ENCODE measurements at regions not wholly inside any gene's neighbourhood (a gene's known extent, or its start where the extent isn't known, plus 50 kb on each side); places are given as distances from the start of the nearest gene placed in this dataset.
"Not testable (repeated sequence)": the region's sequence is repeated elsewhere in the genome, so short reads cannot be mapped to it uniquely, and the experiment has no call there.

DNA sequence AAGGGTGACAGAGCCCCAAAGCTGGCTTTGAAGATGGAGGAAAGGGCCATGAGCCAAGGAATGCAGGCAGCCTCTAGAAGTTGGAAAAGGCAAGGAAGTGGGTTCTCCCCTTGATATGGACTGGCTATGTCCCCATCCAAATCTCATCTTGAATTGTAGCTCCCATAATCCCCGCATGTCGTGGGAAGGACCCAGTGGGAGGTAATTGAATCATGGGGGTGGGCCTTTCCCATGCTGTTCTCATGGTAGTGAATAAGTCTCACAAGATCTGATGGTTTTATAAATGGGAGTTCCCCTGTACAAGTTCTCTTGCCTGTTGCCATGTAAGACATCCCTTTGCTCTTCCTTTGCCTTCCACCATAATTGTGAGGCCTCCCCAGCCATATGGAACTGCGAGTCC, 65.0 kb upstream of the NANOS1 start:
- not testable (repeated sequence) for H3K27ac Mint-ChIP-seq; H3K4me1 Mint-ChIP-seq (ENCODE audit: low read depth)
- H3K27me3 Mint-ChIP-seq: peaks cover 15% of the 10 kb centered on the region

GRCh38 chr10:118965096-118965495, 64.4 kb upstream of the NANOS1 start:
- Mint-ChIP-seq H3K27me3 (peaks cover 15% of the 10 kb centered on the region), H3K27ac (no peak overlapping the region), H3K9me3 (no peaks in the 10 kb centered on the region), H3K4me3 (no peak overlapping the region), H3K36me3 (ENCODE audit: low read depth) (no peaks in the 10 kb centered on the region), H3K4me1 (ENCODE audit: low read depth) (no peaks in the 10 kb centered on the region)
- DNase-seq: no peak

More for the DNA sequence above, 65.0 kb upstream of the NANOS1 start:
- H3K9me3 Mint-ChIP-seq; H3K36me3 Mint-ChIP-seq (ENCODE audit: low read depth); H3K4me3 Mint-ChIP-seq; DNase-seq: not testable (repeated sequence)

- Mint-ChIP-seq H3K27ac (no peak overlapping the region), H3K4me1 (ENCODE audit: low read depth) (no peaks in the 10 kb centered on the region), H3K4me3 (no peak overlapping the region), H3K36me3 (ENCODE audit: low read depth) (no peaks in the 10 kb centered on the region), H3K9me3 (no peaks in the 10 kb centered on the region), H3K27me3 (peaks cover 17% of the 10 kb centered on the region)
- no peak for DNase-seq
Observed at GRCh38 chr10:118965645-118966044, 63.9 kb upstream of the NANOS1 start.

- Mint-ChIP-seq H3K9me3 (no peaks in the 10 kb centered on the region), H3K27ac (no peak overlapping the region)
- DNase-seq: no peak
Observed at GRCh38 chr10:118966076-118966849, 63.3 kb upstream of the NANOS1 start.

DNA sequence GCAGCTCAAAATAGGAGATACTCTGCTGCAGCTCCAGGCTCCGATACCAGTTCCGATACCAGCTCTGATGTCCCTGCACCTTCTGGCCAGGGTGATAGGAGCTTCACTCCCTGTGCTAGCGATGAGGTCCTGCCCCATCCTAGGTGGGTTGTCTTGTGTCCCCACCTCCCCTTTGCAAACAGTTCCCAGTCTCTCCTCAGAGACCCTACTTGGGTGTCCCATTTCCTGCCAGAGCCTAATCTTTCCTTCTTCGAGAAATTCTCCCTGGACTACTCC, 62.7 kb upstream of the NANOS1 start:
- Mint-ChIP-seq H3K4me3 (no peak overlapping the region), H3K9me3 (no peaks in the 10 kb centered on the region), H3K4me1 (ENCODE audit: low read depth) (no peaks in the 10 kb centered on the region), H3K36me3 (ENCODE audit: low read depth) (no peaks in the 10 kb centered on the region), H3K27ac (no peak overlapping the region), H3K27me3 (peaks cover 22% of the 10 kb centered on the region)
- no peak for DNase-seq

More at GRCh38 chr10:118966076-118966849, 63.3 kb upstream of the NANOS1 start:
- Mint-ChIP-seq H3K4me1 (ENCODE audit: low read depth) (no peaks in the 10 kb centered on the region), H3K27me3 (peaks cover 22% of the 10 kb centered on the region), H3K4me3 (no peak overlapping the region), H3K36me3 (ENCODE audit: low read depth) (no peaks in the 10 kb centered on the region)

DNA sequence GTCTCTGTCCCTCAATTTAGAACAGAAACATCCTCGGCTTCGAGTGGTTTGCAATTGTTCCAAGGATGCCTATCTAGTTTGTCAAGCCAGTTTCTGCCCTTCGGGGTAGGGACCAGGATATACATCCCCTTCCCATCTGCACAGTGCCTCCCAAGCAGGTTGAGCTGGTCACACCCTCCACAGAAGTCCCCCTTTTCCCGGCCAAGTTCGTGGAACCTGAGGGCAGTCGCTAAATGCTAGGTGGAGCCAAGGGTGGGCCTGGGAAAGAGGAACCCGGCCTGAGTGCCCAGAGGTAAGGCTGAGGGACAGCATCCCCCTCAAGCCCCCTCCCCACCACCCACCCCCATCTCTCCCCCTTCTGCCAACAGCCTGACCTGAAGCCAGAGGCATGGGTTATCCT, 62.4 kb upstream of the NANOS1 start:
- no peaks in the 10 kb centered on the region for H3K4me1 Mint-ChIP-seq (ENCODE audit: low read depth)
- H3K4me3 Mint-ChIP-seq: no peak overlapping the region
- H3K36me3 Mint-ChIP-seq (ENCODE audit: low read depth): no peaks in the 10 kb centered on the region
- DNase-seq: no peak
- H3K9me3 Mint-ChIP-seq: no peaks in the 10 kb centered on the region
- H3K27ac Mint-ChIP-seq: no peak overlapping the region
- peaks cover 22% of the 10 kb centered on the region for H3K27me3 Mint-ChIP-seq

GRCh38 chr10:118968060-118968459, 61.5 kb upstream of the NANOS1 start:
- Mint-ChIP-seq H3K27ac (no peak overlapping the region), H3K4me3 (no peak overlapping the region), H3K36me3 (ENCODE audit: low read depth) (no peaks in the 10 kb centered on the region), H3K9me3 (no peaks in the 10 kb centered on the region), H3K27me3 (peaks cover 25% of the 10 kb centered on the region), H3K4me1 (ENCODE audit: low read depth) (no peaks in the 10 kb centered on the region)
- no peak for DNase-seq

GRCh38 chr10:118968482-118968881, 61.0 kb upstream of the NANOS1 start:
- no peak for DNase-seq
- H3K9me3 Mint-ChIP-seq: peaks cover under 1% of the 10 kb centered on the region
- H3K4me3 Mint-ChIP-seq: no peak overlapping the region
- H3K27me3 Mint-ChIP-seq: peaks cover 28% of the 10 kb centered on the region
- H3K4me1 Mint-ChIP-seq (ENCODE audit: low read depth): no peaks in the 10 kb centered on the region
- no peak overlapping the region for H3K27ac Mint-ChIP-seq
- no peaks in the 10 kb centered on the region for H3K36me3 Mint-ChIP-seq (ENCODE audit: low read depth)

GRCh38 chr10:118969014-118969413, 60.5 kb upstream of the NANOS1 start:
- Mint-ChIP-seq H3K4me3 (no peak overlapping the region), H3K27ac (no peak overlapping the region), H3K9me3 (peaks cover 2% of the 10 kb centered on the region), H3K36me3 (ENCODE audit: low read depth) (no peaks in the 10 kb centered on the region), H3K27me3 (peaks cover 24% of the 10 kb centered on the region), H3K4me1 (ENCODE audit: low read depth) (no peaks in the 10 kb centered on the region)
- DNase-seq: no peak

GRCh38 chr10:118970770-118971169, 58.7 kb upstream of the NANOS1 start:
- Mint-ChIP-seq H3K4me1 (ENCODE audit: low read depth) (no peaks in the 10 kb centered on the region), H3K9me3 (peaks cover 2% of the 10 kb centered on the region), H3K27ac (no peak overlapping the region), H3K36me3 (ENCODE audit: low read depth) (no peaks in the 10 kb centered on the region), H3K4me3 (no peak overlapping the region), H3K27me3 (peaks cover 19% of the 10 kb centered on the region)
- DNase-seq: no peak

GRCh38 chr10:118971187-118971586, 58.3 kb upstream of the NANOS1 start:
- peaks cover 2% of the 10 kb centered on the region for H3K9me3 Mint-ChIP-seq
- no peaks in the 10 kb centered on the region for H3K36me3 Mint-ChIP-seq (ENCODE audit: low read depth)

DNA sequence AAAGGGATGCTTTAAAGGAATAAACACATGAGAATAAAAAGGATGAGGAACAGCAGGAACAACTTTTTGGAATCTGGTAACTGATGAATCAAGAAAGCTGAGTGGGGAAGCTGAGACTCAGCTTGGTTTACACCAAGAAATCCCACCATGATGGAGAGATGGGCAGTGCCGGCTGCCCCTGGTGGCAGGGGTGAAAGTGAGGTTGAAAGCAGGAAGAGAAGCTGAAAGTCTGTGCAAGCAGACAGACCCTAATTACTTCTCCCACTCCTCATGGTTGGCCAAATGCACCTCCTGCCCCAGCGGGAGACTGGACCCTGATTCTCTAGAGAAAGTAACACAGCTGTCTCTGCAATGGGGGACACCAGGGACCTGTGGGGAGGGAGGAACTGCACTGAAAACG, 57.6 kb upstream of the NANOS1 start:
- no peaks in the 10 kb centered on the region for H3K36me3 Mint-ChIP-seq (ENCODE audit: low read depth)
- no peaks in the 10 kb centered on the region for H3K4me1 Mint-ChIP-seq (ENCODE audit: low read depth)
- H3K27me3 Mint-ChIP-seq: peaks cover 17% of the 10 kb centered on the region
- peaks cover 2% of the 10 kb centered on the region for H3K9me3 Mint-ChIP-seq
- no peak for DNase-seq
- no peak overlapping the region for H3K4me3 Mint-ChIP-seq
- no peak overlapping the region for H3K27ac Mint-ChIP-seq

More at GRCh38 chr10:118971187-118971586, 58.3 kb upstream of the NANOS1 start:
- Mint-ChIP-seq H3K4me1 (ENCODE audit: low read depth) (no peaks in the 10 kb centered on the region), H3K27ac (no peak overlapping the region), H3K4me3 (no peak overlapping the region), H3K27me3 (peaks cover 19% of the 10 kb centered on the region)
- no peak for DNase-seq

DNA sequence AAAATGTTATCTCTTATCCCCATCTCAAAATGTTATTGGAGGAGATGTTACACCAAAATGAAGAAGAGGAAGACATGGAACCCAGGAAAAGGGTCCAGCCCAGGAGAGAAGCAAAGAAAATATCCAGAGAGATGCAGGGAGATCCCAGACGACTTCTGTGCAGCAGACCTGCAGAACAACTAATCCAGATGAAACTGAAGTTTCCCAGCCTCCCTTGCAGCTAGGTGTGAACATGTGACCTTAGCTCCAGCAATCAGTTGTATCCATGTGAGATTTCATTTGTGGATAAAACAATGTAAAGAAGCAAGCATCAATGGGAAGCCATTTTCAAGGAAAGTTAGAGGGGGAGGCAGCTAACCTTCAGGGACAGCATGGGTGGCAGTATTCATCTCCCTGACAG, 55.8 kb upstream of the NANOS1 start:
- H3K4me3 Mint-ChIP-seq: no peak overlapping the region
- no peak for DNase-seq
- no peaks in the 10 kb centered on the region for H3K4me1 Mint-ChIP-seq (ENCODE audit: low read depth)
- H3K27ac Mint-ChIP-seq: no peak overlapping the region
- peaks cover 2% of the 10 kb centered on the region for H3K9me3 Mint-ChIP-seq
- no peaks in the 10 kb centered on the region for H3K36me3 Mint-ChIP-seq (ENCODE audit: low read depth)
- peaks cover 22% of the 10 kb centered on the region for H3K27me3 Mint-ChIP-seq

DNA sequence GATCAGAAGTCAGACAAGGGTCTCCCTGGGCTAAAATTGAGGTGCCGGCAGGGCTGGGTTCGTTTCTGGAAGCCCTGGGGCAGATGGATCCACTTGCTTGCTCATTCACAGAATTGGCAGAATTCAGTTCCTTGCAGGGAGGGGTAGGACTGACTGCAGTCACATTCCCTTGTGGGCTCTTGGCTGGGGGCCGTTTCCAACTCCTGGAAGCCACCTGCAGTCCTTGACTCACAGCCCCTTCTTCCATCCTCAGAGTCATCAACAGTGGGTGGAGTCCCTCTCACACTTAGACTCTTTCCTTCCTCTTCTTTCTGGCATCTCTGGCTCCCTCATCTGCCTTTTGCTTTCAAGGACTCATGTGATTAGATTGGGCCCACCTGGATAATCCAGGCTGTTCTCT, 54.6 kb upstream of the NANOS1 start:
- DNase-seq: no peak

GRCh38 chr10:118976219-118976618, 53.3 kb upstream of the NANOS1 start:
- H3K27me3 Mint-ChIP-seq: peaks cover 24% of the 10 kb centered on the region
- H3K4me3 Mint-ChIP-seq; H3K36me3 Mint-ChIP-seq (ENCODE audit: low read depth); H3K27ac Mint-ChIP-seq; H3K4me1 Mint-ChIP-seq (ENCODE audit: low read depth); DNase-seq; H3K9me3 Mint-ChIP-seq: not testable (repeated sequence)

More for the DNA sequence above, 54.6 kb upstream of the NANOS1 start:
- Mint-ChIP-seq H3K4me1 (ENCODE audit: low read depth) (no peaks in the 10 kb centered on the region), H3K4me3 (no peak overlapping the region), H3K36me3 (ENCODE audit: low read depth) (no peaks in the 10 kb centered on the region), H3K27ac (no peak overlapping the region), H3K9me3 (peaks cover 2% of the 10 kb centered on the region), H3K27me3 (peaks cover 25% of the 10 kb centered on the region)

All from activated T-cell treated with anti-CD3 and anti-CD28 coated beads, Interleukin-2, amount 50 U/mL, for 24 hours (primary cell).